ENCODE measurements at regions not wholly inside any gene's neighbourhood (a gene's known extent, or its start where the extent isn't known, plus 50 kb on each side); places are given as distances from the start of the nearest gene placed in this dataset.

GRCh38 chr11:10923882-10924281 is 66.0 kb upstream of the ZBED5 start:
- no peak for TF ChIP-seq CTCF (IDR thresholded peaks at IDR 0.05; ENCODE audit: low read length, missing control alignments)
- no peak overlapping the region for H3K4me3 ChIP-seq (replicated peaks; ENCODE audit: low read depth, low read length)
- no peak for DNase-seq (ENCODE audit: low read depth)

GRCh38 chr11:10922892-10923291 is 65.0 kb upstream of the ZBED5 start:
- TF ChIP-seq CTCF (IDR thresholded peaks at IDR 0.05; ENCODE audit: low read length, missing control alignments) = no peak
- DNase-seq (ENCODE audit: low read depth) = no peak
- H3K4me3 ChIP-seq (replicated peaks; ENCODE audit: low read depth, low read length) = no peak overlapping the region

- no peak overlapping the region for H3K4me3 ChIP-seq (replicated peaks; ENCODE audit: low read depth, low read length)
- TF ChIP-seq CTCF (IDR thresholded peaks at IDR 0.05; ENCODE audit: low read length, missing control alignments) = no peak
- no peak for DNase-seq (ENCODE audit: low read depth)
Measured at GRCh38 chr11:10920875-10921274, 63.0 kb upstream of the ZBED5 start.

- no peak overlapping the region for H3K4me3 ChIP-seq (replicated peaks; ENCODE audit: low read depth, low read length)
- TF ChIP-seq CTCF (IDR thresholded peaks at IDR 0.05; ENCODE audit: low read length, missing control alignments) = no peak
- peak; percentile 71 for DNase-seq (ENCODE audit: low read depth)
Measured at GRCh38 chr11:10920205-10920604, 62.4 kb upstream of the ZBED5 start.

GRCh38 chr11:10918698-10919097 is 60.8 kb upstream of the ZBED5 start:
- DNase-seq (ENCODE audit: low read depth) = no peak
- H3K4me3 ChIP-seq (replicated peaks; ENCODE audit: low read depth, low read length) = no peak overlapping the region
- TF ChIP-seq CTCF (IDR thresholded peaks at IDR 0.05; ENCODE audit: low read length, missing control alignments) = no peak

- DNase-seq (ENCODE audit: low read depth) = no peak
- no peak for TF ChIP-seq CTCF (IDR thresholded peaks at IDR 0.05; ENCODE audit: low read length, missing control alignments)
- no peak overlapping the region for H3K4me3 ChIP-seq (replicated peaks; ENCODE audit: low read depth, low read length)
Measured at GRCh38 chr11:10918275-10918674, 60.4 kb upstream of the ZBED5 start.

GRCh38 chr11:10917802-10918201 is 59.9 kb upstream of the ZBED5 start:
- no peak for TF ChIP-seq CTCF (IDR thresholded peaks at IDR 0.05; ENCODE audit: low read length, missing control alignments)
- no peak for DNase-seq (ENCODE audit: low read depth)
- H3K4me3 ChIP-seq (replicated peaks; ENCODE audit: low read depth, low read length) = no peak overlapping the region

Data from fibroblast of pulmonary artery (primary cell).